GM19372 (cell line): ENCODE measurements at regions not wholly inside any gene's neighbourhood (a gene's known extent, or its start where the extent isn't known, plus 50 kb on each side); places are given as distances from the start of the nearest gene placed in this dataset.
"Not testable (repeated sequence)": the region's sequence is repeated elsewhere in the genome, so short reads cannot be mapped to it uniquely, and the experiment has no call there.

Experiments used
- ATAC-seq: cut with Tn5 transposase; IDR thresholded peaks from one replicate; pipeline ENCODE4 v1.9.1; 2021; ENCODE audit warnings: mild to moderate bottlenecking, low read depth, moderate library complexity; ENCODE audit not compliant: unreplicated experiment

DNA sequence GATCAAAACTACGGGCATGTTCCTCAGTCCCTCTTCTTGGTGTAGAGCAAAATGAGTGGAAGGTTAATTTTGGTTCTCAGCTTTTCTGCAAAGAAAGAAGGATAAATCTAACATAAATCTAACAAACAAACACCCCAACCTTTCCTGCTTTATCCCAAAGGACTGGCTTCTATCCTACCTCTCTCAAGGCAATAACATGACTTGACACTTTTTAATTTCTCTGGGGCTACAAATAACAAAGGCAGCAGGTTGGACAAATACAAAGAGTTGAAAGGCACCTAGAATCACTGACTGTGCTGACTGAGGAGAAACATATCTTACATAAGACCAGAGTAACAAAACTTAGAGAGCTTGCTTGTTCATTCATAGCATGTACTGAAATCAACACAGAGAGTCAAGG is 703.6 kb upstream of the PITX2 start:
- no peak for ATAC-seq

DNA sequence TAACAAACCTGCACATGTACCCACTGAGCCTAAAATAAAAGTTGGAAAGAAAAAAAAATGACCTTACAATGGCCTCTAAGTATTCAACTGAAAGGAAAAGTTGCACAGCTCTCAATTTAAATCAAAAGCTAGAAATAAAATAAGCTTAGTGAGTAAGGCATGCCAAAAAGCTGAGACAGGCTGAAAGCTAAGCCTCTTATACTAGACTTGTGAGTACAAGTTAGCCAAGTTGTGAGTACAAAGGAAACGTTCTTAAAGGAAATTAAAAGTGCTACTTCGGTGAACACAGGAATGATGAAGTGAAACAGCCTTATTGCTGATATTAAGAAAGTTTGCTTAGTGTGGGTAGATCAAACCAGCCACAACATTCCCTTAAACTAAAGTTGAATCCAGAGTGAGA is 707.9 kb upstream of the PITX2 start:
- no peak for ATAC-seq

DNA sequence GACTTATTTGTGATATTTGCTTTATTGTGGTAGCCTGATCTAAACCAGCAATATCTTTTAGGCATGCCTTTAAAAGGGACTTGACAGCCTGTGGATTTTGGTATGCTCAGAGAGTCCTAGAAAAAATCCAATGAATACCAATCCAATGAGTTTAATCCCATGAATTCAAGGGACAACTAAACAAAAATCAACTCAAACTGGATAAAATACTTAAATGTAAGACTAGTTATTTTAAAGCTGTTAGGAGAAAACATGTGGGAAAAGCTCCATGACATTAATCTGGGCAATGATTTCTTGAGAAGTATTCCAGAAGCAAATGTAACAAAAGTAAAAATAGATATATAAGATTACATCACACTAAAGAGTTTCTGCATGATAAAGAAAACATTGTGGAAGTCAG is 711.5 kb upstream of the PITX2 start:
- ATAC-seq, result no peak

DNA sequence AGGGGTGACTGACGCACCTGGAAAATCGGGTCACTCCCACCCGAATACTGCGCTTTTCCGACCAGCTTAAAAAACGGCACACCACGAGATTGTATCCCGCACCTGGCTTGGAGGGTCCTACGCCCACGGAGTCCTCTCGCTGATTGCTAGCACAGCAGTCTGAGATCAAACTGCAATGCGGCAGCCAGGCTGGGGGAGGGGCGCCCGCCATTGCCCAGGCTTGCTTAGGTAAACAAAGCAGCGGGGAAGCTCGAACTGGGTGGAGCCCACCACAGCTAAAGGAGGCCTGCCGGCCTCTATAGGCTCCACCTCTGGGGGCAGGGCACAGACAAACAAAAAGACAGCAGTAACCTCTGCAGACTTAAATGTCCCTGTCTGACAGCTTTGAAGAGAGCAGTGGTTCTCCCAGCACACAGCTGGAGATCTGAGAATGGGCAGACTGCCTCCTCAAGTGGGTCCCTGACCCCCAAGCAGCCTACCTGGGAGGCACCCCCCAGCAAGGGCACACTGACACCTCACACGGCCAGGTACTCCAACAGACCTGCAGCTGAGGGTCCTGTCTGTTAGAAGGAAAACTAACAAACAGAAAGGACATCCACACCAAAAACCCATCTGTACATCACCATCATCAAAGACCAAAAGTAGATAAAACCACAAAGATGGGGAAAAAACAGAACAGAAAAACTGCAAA is 714.5 kb upstream of the PITX2 start:
- ATAC-seq, result not testable (repeated sequence)

DNA sequence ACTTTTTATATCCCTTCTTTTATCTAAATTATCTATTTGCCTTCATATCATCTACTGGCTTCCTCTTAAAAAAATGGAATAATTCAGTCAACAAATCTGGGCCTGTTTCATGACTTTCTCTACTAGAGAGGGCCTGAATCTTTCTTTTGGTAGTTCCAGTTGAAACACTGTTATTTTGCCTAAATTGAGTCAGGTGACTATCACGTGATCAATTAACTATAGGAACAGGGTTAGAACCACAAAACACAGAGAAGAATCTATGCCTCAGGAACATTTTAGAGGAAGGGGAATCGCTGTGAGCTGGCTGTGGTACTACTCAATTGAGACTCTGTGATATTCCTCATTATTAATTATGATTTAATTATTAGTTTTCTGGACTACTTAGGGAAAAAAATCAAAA is 736.7 kb upstream of the PITX2 start:
- no peak for ATAC-seq

DNA sequence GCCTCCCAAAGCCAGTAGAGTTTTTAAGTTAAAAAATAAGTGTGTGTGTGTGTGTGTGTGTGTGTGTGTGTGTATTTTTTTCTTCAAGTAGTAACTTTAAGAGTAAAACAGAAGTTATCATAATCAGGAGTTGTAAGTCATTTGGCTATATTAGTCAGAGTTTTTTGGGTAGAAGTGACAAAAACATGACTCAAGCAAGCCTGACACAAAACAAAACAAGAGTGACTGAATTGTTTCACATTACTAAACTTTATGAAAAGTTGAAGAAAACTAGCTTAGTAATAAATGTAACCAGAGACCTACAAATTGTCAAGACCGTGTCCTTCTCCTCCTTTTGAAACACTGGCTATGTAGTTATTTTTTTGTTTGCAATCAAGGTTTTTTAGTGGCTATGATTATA is 738.0 kb upstream of the PITX2 start:
- ATAC-seq, result no peak

DNA sequence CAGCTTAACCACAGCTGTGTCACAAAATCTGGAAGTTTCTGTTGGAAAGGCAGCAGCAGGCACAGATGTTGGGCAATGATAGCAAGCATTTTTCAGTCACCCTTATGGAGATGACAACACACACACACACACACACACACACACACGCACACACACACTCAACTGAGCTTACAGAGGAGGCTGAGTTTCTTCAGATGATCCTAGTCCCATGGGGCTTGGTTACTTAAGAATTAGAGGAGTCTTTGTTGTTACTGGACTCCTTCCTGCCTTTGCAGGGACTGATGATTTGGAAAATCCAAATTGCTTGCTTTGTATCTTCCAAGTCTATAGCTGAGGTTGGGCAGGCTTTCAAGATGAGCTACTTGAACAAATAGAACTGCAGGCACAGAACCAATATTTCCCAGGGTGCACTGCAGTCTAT is 740.1 kb upstream of the PITX2 start:
- no peak for ATAC-seq

DNA sequence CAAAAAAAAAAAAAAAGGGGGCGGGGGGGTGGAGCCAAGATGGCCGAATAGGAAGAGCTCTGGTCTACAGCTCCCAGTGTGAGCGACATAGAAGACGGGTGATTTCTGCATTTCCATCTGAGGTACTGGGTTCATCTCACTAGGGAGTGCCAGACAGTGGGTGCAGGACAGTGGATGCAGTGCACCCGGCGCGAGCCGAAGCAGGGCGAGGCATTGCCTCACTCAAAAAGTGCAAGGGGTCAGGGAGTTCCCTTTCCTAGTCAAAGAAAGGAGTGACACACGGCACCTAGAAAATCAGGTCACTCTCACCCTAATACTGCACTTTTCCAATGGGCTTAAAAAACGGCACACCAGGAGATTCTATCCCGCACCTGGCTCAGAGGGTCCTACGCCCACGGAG is 755.0 kb upstream of the PITX2 start:
- ATAC-seq, result not testable (repeated sequence)

DNA sequence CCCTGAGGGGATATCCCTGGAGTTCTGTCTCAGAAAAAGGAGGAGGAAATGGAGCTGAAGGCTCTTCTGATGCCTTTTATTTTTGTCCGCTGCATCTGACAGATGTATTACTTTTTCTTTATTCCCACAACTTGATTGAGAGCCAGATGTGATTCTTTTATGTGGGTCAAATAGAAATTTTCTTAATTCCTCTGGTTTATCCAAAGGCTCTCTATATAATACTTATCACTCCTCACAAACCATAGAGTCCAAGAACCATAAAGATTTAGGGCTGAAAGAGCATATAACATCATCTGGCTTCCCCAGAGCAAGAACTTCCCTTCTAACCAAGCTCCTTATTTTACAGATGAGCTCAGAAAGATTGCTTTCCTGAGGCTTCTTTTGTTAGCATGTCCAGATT is 756.7 kb upstream of the FAM241A start:
- no peak for ATAC-seq

DNA sequence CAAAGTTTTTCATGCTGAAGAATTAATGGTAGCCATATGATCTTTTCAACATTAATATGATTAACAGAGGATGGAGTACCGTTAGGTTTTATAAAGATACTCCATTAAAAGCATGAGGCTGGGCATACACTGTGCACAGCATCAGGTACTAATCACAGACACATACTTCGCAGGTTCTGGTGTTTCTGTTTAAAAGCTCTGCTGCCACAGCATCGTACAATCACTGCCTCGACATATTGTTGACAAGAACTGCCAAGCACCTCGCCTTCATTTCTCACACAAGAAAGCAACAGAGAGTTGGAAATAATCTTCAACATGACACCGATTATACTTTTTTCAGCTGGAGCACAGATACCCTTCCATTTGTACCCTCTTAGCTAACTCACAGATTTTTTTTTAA is 753.4 kb upstream of the FAM241A start:
- no peak for ATAC-seq

DNA sequence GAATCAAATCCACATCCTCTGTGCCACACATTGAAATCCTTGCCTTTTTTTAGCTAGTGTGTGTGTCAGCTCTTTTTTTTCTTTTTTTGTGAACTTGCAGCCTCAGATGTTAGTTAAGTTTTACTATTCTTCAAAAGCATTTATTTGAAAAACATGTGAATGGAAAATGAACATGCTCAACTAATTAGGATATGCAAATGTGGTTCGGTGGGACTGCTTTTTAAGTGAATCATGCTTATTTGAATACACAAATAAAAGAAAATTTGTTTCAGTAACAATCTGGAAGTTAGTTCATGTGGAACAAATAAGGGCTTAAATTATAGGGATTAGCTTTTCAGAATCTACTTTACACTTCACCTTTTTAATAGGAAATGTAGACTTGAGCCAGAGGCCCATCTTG is 751.5 kb upstream of the FAM241A start:
- ATAC-seq, result no peak

DNA sequence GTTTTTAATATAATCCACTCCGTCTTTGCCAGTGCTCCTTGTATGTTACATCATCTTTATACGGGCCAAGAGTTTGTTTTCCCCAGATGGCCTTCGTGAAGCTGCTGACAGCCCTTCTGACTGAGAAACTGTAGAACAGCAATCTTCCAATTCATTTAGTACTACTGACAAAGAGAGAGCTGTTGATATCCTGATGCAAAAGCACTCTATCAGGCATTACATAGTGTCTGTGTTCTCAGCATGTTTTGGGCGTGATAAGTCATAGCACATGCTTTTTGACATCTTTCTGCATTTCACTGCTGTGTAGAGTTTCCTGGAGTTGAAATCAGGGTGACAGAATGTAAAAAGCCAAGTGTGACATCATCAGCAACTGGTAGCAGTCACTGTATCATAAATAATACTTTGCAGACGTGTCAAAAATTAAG is 746.3 kb upstream of the FAM241A start:
- no peak for ATAC-seq

DNA sequence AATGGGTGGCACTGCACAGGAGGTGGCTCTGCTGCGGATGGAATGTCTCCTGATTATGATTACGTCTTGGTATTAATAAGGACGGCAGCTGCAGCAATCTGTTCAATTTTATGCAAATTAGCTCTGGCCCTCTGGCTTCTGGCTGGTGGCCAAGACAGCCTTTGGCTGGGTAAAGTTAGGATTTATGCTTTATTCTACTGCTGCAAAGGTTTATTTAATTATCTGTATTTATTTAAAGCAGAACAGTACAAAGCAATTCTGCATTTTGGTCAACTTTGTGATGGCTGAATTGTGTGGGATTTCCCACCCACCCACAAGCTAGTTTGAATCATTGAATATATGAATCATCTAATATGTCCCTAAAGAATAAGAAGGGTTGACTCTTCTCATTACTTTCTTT is 745.6 kb upstream of the FAM241A start:
- ATAC-seq, result no peak

DNA sequence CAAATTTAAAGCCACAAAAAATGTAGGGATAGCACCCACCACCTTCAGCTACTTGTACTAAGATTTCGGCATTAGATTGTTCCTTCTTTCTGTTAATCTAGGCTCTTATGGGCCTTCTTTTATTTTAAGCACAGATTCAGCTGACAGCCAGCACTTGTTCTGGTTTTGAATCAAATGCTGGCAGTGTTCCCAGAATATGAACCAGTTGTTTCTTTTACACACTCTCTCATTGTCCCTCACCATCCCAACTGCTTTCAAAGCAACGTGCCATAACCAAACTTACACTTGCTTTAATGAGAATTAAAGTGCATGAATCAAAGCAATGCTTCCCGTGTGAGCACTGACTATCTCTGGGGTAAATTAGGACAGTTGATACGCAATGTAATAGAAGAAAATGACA is 744.5 kb upstream of the FAM241A start:
- ATAC-seq, result no peak

DNA sequence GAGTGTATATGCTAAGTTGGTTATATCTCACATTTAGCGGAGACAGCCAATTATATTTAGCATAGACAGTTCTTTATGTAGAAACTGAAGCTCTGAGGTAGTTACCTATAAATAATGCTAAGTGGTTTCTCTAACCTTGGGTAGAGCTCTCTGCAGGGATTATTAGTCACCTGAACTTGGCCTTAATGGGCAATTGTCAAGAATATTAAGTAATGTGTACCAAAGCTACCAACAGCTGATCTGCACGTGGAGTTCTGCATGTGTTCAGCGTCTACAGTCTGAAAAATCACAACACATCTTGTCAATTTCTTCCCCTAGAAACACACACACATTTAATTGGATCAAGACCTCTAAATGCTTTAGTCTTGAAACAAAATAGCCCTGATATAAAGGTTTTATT is 740.6 kb upstream of the FAM241A start:
- ATAC-seq, result no peak

DNA sequence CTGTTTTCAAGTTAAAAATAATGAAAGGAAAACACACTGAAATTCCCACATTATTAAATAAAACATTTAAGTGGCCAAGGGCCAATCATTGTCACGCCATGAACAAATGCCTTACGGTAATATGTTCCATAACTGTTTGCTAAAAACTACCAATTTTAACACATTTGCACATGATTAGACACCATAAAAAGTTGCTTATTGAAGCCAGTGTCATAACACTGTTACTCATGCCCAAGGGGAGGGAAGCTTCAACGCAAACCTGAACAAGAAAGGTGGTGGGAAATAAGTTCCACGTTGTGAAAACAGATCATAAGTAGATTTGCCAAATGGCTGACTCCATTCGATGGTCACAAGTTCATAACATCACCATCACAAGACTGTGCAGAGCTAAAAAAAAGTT is 739.3 kb upstream of the FAM241A start:
- ATAC-seq, result no peak

DNA sequence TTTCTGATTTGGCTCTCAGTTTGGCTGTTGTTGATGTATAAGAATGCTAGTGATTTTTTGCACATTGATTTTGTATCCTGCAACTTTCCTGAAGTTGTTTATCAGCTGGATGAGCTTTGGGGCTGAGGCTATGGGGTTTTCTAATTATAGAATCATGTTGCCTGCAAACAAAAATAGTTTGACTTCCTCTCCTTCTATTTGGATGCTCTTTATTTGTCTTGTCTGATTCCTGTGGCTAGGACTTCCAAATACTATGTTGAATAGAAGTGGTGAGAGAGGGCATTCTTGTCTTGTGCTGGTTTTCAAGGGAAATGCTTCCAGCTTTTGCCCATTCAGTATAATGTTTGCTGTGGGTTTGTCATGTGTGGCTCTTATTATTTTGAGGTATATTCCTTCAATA is 734.7 kb upstream of the FAM241A start:
- no peak for ATAC-seq

DNA sequence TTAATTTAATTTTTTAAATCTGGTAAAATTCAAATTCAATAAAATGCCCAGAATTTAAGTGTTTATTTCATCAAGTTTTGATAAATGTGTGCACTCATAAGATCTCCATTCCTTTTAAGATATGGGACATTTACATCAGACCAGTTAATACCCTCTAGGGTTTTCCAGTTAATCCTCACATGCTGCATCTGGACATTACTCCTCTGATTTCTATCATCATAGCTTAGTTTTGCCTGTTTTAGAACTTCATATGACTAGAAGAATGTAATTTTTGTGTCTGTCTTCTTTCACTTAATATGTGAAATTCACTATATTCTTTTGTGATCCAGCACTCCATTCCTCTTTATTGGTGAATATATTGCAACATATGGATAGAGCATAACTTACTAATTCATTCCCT is 727.7 kb upstream of the FAM241A start:
- ATAC-seq, result no peak

DNA sequence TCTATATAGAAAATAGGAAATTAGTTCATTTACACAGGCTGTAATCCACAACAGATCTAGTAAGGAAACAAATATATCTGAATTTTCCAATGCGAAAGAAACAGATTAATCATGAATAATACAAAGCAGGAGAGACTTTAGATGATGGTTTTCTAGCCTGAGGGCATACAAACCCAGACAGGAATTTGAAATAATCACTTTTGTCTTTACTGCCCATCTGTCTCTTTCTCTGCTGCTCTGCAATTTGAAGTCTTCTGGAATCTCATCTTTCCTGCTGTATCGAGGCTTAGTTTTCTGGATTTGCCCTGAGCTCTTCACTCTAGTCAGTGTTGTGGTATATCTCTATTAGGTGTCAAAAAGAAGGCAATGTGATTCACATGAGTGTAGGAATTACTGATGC is 711.8 kb upstream of the FAM241A start:
- ATAC-seq, result no peak

DNA sequence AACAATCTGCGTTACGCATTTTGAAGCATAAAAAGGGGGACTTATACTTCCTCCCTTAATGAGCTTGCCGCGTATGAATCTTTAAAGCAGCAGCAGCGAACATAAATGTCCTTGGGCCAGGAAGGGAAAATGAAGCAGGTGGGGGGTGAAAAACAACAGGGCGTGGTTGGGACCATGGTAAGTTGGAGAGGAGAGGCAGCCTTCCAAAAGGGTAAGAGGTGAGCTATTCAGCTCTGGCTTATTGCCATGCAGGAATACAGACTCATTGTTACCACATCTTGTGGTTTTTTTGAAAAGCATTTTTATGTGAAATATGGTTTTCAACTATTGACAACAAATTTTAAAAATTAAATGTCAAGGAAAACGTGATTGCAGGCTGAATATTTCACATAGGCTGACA is 710.7 kb upstream of the FAM241A start:
- ATAC-seq, result no peak

DNA sequence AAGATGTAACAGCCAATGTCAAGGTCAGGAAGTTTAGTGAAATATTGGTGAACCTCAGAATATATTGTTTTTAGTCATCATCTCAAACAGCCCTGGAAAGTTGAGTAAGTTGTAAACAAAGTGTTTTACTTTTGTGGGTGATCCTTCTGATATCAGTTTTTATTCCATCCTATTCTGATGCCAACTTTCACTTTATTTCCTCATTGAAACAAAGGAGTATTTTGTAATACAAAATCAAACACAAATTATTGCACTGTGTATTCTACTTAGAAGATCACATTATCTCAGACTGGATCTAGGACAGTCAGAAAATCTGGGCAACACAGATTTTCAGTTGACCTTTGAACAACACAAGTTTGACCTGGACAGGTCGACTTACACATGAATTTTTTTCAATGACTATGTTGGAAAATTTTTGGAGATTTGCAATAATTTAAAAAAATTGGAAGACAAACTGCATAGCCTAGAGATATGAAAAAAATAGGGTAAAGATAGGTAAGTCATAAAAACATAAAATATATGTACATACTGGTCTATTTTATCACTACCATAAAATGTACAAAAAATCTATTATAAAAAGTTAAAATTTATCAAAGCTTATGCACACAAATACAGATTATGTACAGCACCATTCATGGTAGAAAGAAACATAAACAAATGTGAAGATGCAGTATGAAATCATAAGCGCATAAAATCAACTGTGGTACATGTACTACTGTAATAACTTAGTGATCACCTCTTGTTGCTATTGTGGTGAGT is 709.1 kb upstream of the FAM241A start:
- ATAC-seq, result no peak

DNA sequence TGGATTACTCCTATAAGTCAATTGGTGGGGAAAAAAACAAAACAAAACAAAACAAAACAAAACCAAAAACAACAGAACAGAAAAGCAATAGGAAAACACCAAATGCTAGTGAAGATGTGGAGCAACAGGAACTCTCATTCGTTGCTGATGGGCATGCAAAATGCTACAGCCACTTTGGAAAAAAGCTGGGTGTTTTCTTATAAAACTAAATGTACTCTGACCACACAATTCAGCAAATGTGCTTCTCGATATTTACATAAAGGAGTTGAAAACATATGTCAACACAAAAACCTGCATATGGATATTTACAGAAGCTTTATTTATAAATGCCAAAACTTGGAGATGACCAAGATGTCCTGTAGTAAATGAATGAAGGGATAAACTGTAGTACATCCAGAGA is 703.6 kb upstream of the FAM241A start:
- ATAC-seq, result no peak
